ENCODE measurements at regions not wholly inside any gene's neighbourhood (a gene's known extent, or its start where the extent isn't known, plus 50 kb on each side); places are given as distances from the start of the nearest gene placed in this dataset.

- H3K27ac ChIP-seq (ENCODE audit: low read depth, low read length, poor library complexity, severe bottlenecking) = no peak overlapping the region
- CTCF ChIA-PET = no interaction called here
Measured at GRCh38 chr2:53220969-53221368, 546.6 kb upstream of the CHAC2 start.

DNA sequence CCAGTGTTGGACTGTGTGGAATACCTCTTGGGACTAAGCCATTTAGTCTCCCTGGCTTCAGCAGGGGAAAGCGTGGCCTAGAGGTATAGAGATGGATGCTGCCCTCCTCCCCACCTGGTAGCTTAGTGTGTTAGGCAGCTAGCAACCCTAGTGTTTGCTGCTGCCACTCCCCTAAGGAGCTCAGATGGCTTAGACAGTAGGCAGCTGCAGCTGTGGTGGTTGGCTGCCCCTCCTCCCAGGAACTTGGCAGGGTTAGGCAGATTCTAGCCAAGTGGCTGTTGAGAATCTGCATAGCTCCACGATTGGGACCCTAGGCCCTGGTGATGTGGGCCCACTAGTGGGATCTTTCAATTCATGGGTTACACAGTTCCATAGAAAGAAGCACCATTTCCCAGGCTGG lies 550.4 kb upstream of the CHAC2 start:
- H3K36me3 ChIP-seq (ENCODE audit: insufficient read depth, low read length, poor library complexity, severe bottlenecking) = no peaks in the 10 kb centered on the region
- DNase-seq (ENCODE audit: low spot score) = no peak
- no peaks in the 10 kb centered on the region for H3K9me3 ChIP-seq (ENCODE audit: low read depth, low read length, poor library complexity, severe bottlenecking)
- peaks cover 7% of the 10 kb centered on the region for H3K27me3 ChIP-seq (replicated peaks; ENCODE audit: insufficient read depth, low read depth, low read length, poor library complexity)
- no peak overlapping the region for H3K4me3 ChIP-seq (ENCODE audit: low read depth, low read length, poor library complexity, severe bottlenecking)
- no TSS peak for BruUV-seq (replicated peaks)
- intact Hi-C loops (cut with micrococcal nuclease; ENCODE audit: unreplicated experiment) = no loop called here
- H3K27ac ChIP-seq (ENCODE audit: low read depth, low read length, poor library complexity, severe bottlenecking) = no peak overlapping the region
- TF ChIP-seq CTCF (conservative IDR thresholded peaks at IDR 0.05; ENCODE audit: low read depth, low read length) (no peak), EZH2 (IDR thresholded peaks at IDR 0.05; ENCODE audit: borderline replicate concordance, low read depth, low read length, poor library complexity, severe bottlenecking) (no peak)
- ChIA-PET CTCF (no interaction called here), POLR2A (ENCODE audit: low non-redundant PET) (no interaction called here)
- H3K4me1 ChIP-seq (ENCODE audit: insufficient read depth, low read length, poor library complexity, severe bottlenecking) = no peaks in the 10 kb centered on the region

More at GRCh38 chr2:53220969-53221368, 546.6 kb upstream of the CHAC2 start:
- TF ChIP-seq CTCF (conservative IDR thresholded peaks at IDR 0.05; ENCODE audit: low read depth, low read length) = no peak
- no peak for TF ChIP-seq EZH2 (IDR thresholded peaks at IDR 0.05; ENCODE audit: borderline replicate concordance, low read depth, low read length, poor library complexity, severe bottlenecking)
- no peaks in the 10 kb centered on the region for H3K36me3 ChIP-seq (ENCODE audit: insufficient read depth, low read length, poor library complexity, severe bottlenecking)
- intact Hi-C loops (cut with micrococcal nuclease; ENCODE audit: unreplicated experiment) = no loop called here
- POLR2A ChIA-PET (ENCODE audit: low non-redundant PET) = no interaction called here
- H3K9me3 ChIP-seq (ENCODE audit: low read depth, low read length, poor library complexity, severe bottlenecking) = no peaks in the 10 kb centered on the region
- no peak overlapping the region for H3K4me3 ChIP-seq (ENCODE audit: low read depth, low read length, poor library complexity, severe bottlenecking)
- H3K4me1 ChIP-seq (ENCODE audit: insufficient read depth, low read length, poor library complexity, severe bottlenecking) = no peaks in the 10 kb centered on the region
- DNase-seq (ENCODE audit: low spot score) = no peak
- peaks cover 7% of the 10 kb centered on the region for H3K27me3 ChIP-seq (replicated peaks; ENCODE audit: insufficient read depth, low read depth, low read length, poor library complexity)
- no TSS peak for BruUV-seq (replicated peaks)

GRCh38 chr2:53216805-53217204 lies 550.8 kb upstream of the CHAC2 start:
- DNase-seq (ENCODE audit: low spot score) = no peak
- H3K4me3 ChIP-seq (ENCODE audit: low read depth, low read length, poor library complexity, severe bottlenecking) = no peak overlapping the region
- no peak for TF ChIP-seq CTCF (conservative IDR thresholded peaks at IDR 0.05; ENCODE audit: low read depth, low read length)
- TF ChIP-seq EZH2 (IDR thresholded peaks at IDR 0.05; ENCODE audit: borderline replicate concordance, low read depth, low read length, poor library complexity, severe bottlenecking) = no peak
- no peak overlapping the region for H3K27ac ChIP-seq (ENCODE audit: low read depth, low read length, poor library complexity, severe bottlenecking)
- ChIA-PET POLR2A (ENCODE audit: low non-redundant PET) (no interaction called here), CTCF (no interaction called here)
- no peaks in the 10 kb centered on the region for H3K4me1 ChIP-seq (ENCODE audit: insufficient read depth, low read length, poor library complexity, severe bottlenecking)
- H3K36me3 ChIP-seq (ENCODE audit: insufficient read depth, low read length, poor library complexity, severe bottlenecking) = no peaks in the 10 kb centered on the region
- H3K27me3 ChIP-seq (replicated peaks; ENCODE audit: insufficient read depth, low read depth, low read length, poor library complexity) = peaks cover 7% of the 10 kb centered on the region
- no peaks in the 10 kb centered on the region for H3K9me3 ChIP-seq (ENCODE audit: low read depth, low read length, poor library complexity, severe bottlenecking)
- BruUV-seq (replicated peaks) = no TSS peak
- intact Hi-C loops (cut with micrococcal nuclease; ENCODE audit: unreplicated experiment) = no loop called here
